GM19239 (cell line): ENCODE measurements at regions not wholly inside any gene's neighbourhood (a gene's known extent, or its start where the extent isn't known, plus 50 kb on each side); places are given as distances from the start of the nearest gene placed in this dataset.
"Not testable (repeated sequence)": the region's sequence is repeated elsewhere in the genome, so short reads cannot be mapped to it uniquely, and the experiment has no call there.

Experiments used
- DNase-seq: peaks from one replicate; pipeline ENCODE4 v3.0.0; 2011; ENCODE audit warnings: low spot score; ENCODE audit not compliant: insufficient read length
- FAIRE-seq: peaks from 2 replicates; lab custom pipeline; 2011; peaks lifted over from hg19 to GRCh38; lab: Jason Lieb, UNC

DNA sequence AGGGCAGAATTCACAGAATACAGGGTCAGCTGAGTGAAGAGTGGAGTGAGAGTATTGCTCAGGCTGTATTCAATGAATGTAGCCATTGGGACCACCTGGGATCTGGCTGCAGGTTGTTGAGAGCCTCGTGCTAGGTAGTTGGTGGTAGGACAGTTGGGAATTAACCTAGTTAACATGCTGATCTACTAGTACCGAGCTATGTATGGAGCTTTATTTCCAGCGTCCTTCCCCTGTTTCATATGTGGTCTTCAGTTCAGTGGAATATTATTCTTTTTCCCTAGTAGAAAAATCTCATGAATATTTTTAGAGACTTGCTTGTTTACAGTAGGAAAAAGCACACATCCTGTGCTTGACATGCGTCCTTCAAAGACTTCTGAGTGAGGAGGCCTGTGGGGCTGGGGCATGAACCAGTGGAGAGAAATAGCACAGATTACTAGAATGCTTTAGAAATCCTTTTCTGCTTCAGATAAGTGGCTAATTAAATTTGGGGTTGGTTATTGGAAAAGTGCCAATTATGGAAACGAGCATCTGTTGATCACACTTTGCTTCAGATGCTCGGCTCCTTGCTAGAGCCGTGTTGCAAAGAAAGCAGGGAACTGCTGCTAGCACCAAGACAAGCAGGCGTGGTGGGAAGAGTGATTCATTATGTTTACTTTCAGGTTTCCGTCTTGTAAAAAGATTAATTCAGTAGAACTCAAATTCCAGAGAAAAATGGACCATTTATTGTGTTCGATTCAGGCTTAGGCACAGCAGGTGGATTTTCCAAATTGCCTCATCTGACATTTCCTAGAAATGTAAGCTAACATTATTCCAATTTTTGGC, 53.6 kb downstream of the ARF6 start:
- FAIRE-seq (no peak), DNase-seq (no peak)

DNA sequence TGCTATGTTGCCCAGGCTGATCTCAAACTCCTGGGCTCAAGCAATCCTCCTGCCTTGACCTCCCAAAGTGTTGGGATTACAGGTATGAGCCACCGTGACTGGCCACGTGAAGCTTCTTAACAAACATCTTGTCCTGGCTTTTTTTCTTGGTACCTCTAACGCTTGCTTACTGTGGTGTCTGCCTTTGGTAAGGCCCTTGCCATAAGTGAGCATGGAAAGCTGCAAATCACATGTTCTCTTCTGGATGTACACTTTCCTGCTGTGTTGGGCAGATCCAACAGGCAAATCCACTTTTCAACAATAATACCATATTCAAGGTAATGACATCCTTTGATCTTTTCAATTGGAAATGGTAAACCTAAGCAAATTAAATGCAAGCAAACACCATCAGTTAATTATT, 54.6 kb downstream of the ARF6 start:
- no peak for FAIRE-seq

DNA sequence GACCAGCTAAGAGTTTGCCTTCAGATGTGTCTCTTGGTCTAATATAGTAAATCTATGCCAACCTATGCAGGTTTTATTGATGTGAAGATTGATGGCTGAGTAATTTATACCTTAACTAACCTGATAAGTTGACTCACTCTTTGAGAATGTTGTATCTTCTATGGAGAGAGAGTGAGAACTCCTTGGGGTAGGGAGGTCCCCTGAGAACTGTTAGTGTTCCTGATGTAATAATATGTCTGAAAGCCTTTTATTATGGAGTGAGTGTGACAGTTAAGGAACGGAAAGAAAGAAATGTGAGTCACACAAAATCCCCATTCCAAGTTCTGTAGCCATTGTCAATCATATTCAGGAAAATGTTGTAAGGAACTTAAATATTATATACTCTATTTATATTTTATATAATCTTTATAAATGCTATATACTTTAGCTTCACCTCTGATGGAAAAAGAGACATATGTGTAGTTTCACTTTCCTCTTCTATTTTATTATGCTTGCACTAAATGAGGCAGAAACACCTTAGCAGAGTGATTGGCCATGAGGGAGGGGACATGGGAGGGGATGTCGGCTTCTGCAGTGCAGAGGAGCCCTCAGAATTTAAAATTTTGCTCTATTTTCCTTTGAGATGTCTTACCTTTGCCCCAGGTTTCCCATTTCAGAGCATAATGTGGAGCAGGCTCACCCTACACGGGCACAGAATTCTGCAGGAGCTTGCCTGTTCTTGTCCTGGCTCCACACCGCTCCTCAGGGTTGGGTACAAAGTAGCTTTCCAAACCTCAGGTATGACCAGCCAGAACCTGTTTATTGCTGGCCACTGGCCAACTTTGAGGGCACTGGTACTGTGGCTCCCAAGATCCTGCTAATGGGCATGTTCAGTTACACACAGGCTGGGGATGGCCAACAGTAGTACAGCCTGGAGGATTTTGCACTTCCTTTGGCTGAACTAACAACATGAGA, 57.7 kb downstream of the ARF6 start:
- DNase-seq, result no peak
- FAIRE-seq, result no peak

More for the DNA sequence above, 54.6 kb downstream of the ARF6 start:
- no peak for DNase-seq

DNA sequence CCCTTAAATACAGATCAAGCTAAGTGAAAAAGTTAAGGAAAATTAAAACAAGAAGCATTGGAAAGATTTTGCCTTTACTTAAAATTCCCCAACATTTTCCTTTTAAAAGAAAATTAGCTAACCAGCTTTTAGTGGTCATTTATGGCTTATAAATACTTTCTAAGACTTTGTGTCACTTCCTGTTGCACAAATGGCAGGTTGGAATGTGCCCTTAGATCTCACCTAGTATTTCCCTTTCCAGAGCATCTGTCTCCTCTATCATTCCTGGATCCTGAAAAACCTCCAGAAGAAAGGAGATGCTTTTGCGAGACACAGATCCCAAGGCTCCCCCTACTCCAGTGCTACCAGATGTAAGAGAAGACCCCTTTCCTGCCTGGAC, 58.3 kb downstream of the ARF6 start:
- no peak for FAIRE-seq
- no peak for DNase-seq

DNA sequence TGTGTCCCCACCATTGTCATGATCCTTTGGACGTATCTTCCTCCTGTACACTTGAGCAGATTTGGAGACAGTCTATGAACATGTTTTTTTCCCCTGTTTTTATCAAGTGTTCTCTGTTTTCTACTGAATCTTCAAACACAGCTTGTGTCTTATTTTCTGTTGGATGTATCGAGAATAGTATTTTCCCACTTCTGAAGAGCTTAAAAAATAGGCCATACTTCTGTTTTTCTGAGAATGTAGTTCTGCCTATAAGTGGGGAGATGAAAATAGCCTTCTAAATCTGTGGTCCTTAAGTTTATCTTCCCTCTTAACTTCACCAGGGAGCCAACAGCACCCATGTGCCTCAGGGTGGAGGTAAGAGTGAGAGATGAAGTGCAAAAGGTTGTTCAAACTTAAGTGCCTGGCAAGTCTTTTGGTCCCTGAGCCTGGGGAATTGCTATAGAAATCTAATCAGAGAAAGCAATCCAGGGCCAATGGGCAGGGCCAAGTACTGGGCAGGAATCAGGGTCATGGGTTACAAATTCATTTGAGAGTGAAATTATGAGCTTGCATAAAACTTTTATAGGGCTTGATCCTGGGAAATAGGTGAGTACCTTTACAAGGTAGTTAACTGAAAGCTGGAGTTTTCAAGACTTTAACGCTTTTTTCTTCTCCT, 58.9 kb downstream of the ARF6 start:
- no peak for FAIRE-seq

DNA sequence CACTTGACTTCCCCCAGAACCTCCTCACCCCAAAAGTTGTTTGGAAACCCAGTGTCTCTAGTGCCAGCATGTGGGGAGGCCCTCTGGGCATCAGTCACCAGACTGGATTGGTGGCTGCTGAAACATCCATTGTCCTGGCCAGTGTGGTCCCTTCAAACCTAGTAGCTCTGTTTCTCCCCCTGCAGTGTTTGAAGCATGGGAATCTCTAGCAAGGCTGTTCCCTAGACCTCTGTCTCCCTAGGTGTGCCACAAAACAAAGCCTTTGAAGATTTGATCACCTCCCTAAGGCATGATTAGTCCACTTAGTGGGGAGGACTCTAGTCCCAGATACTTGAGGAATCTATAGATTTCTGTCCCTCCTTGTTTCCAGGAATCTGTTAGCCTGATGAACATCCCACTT, 60.3 kb downstream of the ARF6 start:
- DNase-seq (no peak), FAIRE-seq (no peak)

More for the DNA sequence above, 58.9 kb downstream of the ARF6 start:
- no peak for DNase-seq

DNA sequence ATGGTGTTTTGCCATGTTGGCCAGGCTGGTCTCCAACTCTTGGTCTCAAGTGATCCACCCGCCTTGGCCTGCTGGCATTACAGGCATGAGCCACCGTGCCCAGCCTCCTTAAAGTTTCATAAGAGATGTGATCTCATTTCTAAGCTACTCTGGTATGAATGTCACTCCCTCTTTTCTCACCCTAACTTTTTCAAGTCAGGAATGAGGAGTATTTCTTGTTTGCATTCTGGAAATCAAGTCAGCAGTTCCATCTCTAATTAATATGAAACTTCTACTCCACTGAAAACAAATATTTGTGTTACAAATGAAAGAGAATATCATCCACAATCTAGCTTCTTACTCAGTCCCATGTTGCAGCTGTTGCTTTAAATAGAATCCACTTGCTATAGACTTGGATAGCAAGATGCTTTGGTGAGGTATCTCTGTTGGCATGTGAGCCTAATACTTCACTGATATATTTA, 61.3 kb downstream of the ARF6 start:
- FAIRE-seq, result no peak
- no peak for DNase-seq

DNA sequence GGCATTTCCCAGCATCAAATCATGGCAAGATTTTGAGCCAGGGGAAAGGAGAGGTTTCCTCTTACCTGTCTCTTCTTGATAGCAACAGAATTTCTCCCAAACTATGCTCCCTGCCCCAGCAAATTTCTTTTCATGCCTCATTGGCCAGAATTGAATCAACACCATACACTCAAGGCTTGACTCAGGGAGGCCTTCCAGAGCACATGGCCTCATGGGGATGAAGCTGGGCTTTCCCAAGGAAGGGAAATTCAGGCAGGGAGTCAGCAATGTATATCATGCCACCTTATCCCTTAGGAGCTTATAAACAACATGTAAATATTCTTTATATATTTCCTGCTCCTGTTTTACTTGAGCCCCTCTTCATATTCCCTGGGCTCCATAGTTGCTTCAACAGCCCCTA, 62.1 kb downstream of the ARF6 start:
- FAIRE-seq, result no peak
- DNase-seq, result no peak

DNA sequence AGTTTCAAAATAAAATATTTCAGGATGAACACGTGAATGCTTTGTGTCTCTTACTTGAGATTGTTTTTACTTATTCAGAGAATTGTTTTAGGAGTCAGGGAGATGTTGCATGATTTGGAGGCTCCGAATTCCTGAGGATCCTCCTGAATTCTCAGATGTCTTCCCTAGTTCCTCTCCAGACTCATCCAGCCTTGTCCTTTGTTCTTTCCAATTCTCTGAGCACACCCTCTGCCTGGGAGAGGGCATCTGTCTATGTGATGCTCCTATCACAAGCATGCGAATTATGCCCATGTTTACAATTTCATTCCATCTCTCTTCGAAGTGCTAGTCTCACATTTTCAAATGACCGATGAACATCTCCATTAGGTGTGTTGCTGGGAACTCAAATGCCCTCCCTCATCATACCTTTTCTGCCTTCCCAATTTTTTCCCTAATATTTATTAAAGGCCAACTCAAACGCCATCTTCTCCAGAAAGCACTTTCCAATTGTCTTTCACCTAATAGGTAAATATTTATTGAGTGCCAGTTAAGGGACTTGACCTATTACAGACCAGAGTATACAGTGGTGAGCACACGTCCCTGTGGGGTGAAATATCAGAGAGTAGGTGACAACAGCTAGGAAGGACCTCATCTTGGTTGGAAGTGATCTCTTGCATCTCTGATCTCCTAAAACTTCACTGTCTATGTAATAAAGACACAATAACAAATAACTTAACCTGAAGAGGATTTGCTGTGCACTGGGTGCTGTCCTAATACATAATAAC, 64.4 kb downstream of the ARF6 start:
- FAIRE-seq (no peak), DNase-seq (no peak)

DNA sequence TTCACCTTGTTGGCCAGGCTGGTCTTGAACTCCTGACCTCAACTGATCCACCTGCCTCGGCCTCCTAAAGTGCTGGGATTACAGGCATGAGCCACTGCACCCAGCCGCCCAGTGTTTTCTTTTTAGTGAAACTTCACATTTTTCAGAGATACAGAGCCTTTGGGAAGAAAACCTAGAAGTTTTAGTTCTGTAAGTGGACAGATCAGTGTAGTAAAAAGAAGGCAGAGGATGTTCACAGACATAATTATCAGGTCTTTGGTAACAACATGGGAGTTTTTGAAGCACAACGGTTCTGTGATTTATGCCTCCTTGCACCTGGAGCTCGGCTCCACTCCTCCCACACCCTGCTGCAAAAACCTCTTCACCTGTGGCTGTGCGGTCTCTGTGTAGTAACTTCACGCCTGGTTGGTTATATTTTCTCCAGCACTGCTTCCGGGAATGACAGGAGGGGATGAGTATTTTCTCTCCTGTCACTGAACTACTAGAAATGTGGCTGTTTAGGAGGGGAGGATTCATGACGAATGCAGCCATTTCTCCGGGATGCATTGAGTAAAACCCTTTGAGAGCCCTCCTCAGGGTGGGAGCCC, 67.0 kb downstream of the ARF6 start:
- peak; percentile 98 for FAIRE-seq
- DNase-seq, result no peak

DNA sequence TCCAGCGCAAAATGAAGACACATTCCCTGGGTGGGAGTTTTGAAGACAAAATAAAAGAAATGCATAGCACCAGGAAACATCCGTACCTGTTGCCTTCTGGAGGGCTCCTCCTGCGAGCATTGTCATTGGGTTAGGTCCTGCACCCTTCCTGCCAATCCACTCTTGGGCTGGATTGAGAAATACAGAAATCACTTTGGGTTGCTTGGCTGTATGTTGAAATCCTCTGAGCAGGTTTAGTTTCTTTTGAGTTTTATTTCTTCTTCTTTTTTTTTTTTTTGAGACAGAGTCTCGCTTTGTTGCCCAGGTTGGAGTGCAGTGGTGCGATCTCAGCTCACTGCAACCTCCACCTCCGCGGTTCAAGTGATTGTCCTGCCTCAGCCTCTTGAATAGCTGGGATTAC, 67.6 kb downstream of the ARF6 start:
- peak; percentile 37 for FAIRE-seq
- DNase-seq, result no peak

DNA sequence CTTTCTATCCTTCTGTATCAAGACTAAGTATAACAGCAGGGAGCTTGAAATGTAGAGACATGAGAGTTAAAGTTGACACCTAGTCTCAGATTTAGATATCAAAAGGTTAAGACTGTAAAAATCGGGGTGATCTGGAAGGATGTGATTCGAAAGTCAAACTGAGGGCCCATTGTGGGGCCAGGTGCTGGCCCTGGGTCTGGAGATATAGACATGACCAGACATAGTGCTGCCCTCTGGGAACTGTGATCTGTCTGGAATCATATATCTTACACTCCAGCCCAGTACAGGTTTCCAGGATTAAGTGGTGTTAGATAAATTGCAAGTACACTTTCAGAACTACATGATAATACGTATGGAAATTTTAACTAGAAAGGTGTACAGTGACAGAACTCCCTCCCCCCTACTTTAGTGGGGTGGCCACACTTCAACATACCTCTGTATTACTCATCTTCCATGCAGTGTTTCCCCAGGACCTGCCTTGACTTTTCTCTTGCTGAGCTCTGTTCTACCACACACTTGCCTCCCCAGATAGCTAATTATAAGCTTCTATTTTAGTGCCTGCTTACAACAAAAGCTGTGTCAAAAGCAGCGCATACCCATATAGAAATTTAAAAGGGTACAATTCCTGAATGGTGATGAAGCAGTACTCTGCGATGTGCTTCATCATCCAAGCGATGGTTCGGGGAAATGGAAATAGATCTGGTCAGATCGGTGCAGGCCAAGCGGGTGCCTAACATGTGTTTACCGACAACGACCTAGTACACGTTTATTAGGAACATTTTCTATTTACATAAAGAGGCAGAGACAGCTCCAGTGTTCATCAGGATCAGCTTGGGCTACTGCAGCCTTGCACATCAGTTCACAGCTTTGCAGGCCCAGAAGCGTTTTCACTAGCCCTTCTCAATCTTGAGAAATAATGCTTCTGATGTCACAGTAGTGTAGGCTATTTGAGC, 68.7 kb downstream of the ARF6 start:
- no peak for FAIRE-seq
- no peak for DNase-seq

DNA sequence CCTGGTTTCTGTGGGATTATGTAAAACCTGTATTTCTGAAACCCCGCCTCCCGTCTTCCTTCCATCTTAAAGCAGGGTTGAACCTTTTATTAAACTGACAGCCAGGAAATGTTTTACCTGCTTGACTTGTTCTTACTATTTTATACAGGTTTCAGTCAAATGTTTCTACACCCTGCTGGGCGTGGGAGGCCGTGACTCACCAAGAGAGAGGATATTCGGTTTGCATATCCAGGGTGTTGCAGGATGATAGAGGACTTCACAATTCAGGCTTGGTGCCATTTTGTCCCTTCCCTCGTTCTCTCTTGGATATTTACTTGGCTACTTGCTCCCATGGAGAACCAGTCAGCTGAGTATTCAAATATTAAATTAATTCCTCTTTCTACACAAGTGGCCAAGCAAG, 69.7 kb downstream of the ARF6 start:
- DNase-seq (no peak), FAIRE-seq (peak; percentile 98)

DNA sequence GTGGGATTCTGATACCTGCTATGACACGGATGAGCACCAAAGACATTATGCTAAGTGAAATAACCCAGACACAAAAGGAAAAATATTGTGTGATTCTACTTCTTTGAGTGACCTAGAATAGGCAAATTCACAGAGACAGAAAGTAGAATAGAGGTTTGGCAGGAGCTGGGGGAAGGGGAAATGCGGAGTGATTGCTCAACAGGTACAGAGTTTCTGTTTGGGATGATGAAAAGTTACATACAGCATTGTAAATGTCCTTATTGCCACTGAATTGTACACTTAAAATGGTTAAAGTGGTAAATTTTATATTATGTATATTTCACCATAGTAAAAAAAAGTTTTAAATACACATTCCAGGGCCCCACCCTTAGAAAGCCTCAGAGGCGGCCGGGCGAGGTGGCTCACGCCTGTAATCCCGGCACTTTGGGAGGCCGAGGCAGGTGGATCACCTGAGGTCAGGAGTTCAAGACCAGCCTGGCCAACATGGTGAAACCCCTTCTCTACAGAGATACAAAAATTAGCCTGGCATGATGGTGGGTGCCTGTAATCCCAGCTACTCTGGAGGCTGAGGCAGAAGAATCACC, 72.3 kb downstream of the ARF6 start:
- DNase-seq, FAIRE-seq: not testable (repeated sequence)

DNA sequence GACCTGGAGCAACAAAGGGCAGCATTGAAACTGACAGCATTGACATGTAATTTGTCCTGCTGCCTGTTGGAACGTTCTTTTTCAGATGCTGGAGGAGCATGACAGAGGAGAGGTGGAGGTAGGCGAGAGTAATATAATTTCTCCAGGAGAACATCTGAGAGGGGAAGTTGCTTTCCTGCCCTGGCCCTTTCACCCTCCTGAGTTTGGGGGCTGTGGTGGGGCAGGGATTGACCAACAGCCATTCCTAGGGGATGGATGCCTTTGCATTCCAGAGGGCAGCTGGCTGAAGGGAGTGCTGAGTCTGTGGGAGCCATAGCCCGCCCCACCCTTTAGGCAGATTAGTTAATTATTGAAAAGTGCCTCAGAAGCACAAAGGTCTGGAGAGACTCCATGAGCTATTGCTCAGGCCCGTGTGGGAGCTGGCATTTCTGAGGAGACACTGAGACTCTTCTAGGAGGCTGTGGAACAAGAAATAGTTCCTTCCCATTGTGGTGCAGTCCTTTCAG, 73.5 kb downstream of the ARF6 start:
- FAIRE-seq (peak; percentile 21), DNase-seq (no peak)

DNA sequence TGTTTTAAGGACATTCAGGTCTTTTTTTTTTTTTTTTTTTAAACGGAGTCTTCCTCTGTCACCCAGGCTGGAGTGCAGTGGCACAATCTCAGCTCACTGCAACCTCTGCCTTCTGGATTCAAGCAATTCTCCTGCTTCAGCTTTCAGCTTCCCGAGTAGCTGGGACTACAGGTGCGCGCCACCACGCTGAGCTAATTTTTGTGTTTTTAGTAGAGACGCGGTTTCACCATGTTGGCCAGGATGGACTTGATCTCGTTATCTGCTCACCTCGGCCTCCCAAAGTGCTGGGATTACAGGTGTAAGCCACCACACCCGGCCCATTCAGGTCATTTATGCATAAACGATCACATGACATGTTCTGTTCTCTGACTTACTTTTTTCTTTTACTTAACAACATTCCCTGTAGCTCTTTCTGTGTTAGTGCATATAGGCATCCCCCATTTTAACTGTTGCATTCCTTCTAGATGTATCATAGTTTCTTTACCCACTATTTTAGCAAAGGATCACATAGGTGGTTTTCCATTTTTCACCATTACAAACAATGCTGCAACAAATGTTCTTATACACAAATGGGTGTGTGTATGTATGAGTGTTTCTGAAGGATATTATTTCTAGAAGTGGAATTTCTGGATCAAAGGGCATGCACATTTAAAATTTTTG, 74.2 kb downstream of the ARF6 start:
- DNase-seq (no peak), FAIRE-seq (no peak)

DNA sequence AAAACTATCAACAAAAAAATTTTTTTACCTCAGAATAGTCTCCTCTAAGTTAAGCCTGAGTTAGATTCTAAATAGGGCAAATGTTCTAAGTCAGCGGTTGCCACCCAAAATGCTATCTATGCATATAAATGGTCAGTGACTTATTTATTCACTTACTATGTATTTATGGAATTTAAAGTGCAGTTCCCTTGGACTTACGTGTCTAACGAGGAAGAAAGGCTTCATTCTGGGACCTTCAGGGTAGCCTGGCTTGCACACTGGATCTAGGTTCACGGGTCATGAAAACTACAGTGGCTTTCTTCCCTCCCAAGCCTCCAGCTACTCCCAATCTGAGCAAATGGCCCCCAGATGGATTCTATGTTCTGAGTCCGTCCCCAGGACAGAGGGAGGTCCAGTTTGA, 77.1 kb downstream of the ARF6 start:
- no peak for DNase-seq
- FAIRE-seq, result no peak
